Heart left ventricle (tissue), 13 donors: ENCODE measurements at regions not wholly inside any gene's neighbourhood (a gene's known extent, or its start where the extent isn't known, plus 50 kb on each side); places are given as distances from the start of the nearest gene placed in this dataset.

Source experiments
- POLR2A ChIP-seq, 2 donors: fragments of 450-650 bp; IDR thresholded peaks; one replicate each; pipeline ENCODE4 v1.6.1; 2017; ENCODE audit warnings: antibody characterized with exemption in 2 of 2, mild to moderate bottlenecking in 2 of 2, moderate library complexity in 2 of 2
- TF ChIP-seq, protein P1 (sequence below), 12 donors: fragments of 200-600 bp; sonication (generic) in 4 of 12; IDR thresholded peaks; one replicate each; pipeline versions ENCODE4 v1.5.0 to v1.8.0; 2018 to 2022; ENCODE audit warnings: antibody characterized with exemption in 12 of 12, mild to moderate bottlenecking in 5 of 12
- donor health status: ischemic (EF 13 %, LVEDD 7.1; RV severe dilation, severe dysfunction).
- donor health status: DM: no; HTN: yes; CAD: no.
- donor health status: DM: no; HTN: no; CAD: no.
- donor health status: ischemic (EF 25% LVEDD 6.9; RV normal size, moderate dysfunction).
- donor health status: ischemic (EF 25% LVEDD 5.7; RV mildly dilated, moderate dysfunction).
- donor health status: ischemic (EF 35%, LVEDD 5.7; RV mildly dilated, moderate dysfunction).
- donor health status: nonischemic (EF 11% LVEDD 7.7; RV severe dilation, severe dysfunction).
- donor health status: DM: yes; HTN: yes; CAD: no.
- donor health status: PGD.
- donor health status: ischemic (EF 29% LVEDD 5.4; RV normal size, mild dysfunction).
- donor health status: nonischemic (EF 23%, LVEDD 6.1; RV moderate dilation, normal function).

DNA sequence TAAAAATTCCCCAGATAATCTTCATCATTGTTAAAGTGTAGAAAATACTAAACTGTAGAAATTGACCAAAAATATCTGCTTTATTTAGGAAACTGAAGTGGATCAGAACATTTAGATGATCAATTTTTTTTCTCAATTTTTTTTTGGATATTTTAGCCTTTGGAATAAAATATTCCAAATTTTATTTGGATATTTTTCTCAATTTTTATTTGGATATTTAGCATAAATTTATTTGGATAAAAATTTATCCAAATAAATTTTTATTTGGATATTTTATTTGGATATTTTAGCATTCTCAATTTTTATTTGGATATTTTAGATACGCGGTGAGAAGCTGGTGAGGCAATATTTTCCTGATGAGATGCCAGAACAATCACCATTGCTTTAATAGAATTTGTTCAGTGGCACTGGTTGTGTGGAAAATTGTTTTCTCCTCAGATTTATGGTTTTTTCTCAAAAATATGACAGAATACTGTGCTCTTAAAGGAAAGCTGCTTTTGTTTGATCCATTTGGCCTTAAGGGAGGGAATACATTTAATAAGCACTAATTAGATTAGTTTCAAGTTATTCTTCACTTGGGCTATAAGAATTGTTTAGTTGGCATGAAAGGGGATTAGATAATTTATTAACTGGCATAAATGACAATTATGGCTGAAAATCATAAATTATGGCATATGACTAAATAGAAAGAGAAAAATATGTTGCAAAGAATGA lies 470.1 kb downstream of the MFSD1 start:
- TF ChIP-seq, protein P1, sequence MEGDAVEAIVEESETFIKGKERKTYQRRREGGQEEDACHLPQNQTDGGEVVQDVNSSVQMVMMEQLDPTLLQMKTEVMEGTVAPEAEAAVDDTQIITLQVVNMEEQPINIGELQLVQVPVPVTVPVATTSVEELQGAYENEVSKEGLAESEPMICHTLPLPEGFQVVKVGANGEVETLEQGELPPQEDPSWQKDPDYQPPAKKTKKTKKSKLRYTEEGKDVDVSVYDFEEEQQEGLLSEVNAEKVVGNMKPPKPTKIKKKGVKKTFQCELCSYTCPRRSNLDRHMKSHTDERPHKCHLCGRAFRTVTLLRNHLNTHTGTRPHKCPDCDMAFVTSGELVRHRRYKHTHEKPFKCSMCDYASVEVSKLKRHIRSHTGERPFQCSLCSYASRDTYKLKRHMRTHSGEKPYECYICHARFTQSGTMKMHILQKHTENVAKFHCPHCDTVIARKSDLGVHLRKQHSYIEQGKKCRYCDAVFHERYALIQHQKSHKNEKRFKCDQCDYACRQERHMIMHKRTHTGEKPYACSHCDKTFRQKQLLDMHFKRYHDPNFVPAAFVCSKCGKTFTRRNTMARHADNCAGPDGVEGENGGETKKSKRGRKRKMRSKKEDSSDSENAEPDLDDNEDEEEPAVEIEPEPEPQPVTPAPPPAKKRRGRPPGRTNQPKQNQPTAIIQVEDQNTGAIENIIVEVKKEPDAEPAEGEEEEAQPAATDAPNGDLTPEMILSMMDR (IDR thresholded peaks at IDR 0.05), result no peak
- TF ChIP-seq POLR2A (IDR thresholded peaks at IDR 0.05), result no peak
